HEK293 (cell line): ENCODE measurements at regions not wholly inside any gene's neighbourhood (a gene's known extent, or its start where the extent isn't known, plus 50 kb on each side); places are given as distances from the start of the nearest gene placed in this dataset.

Experiments
- CTCF ChIA-PET: fragments of 350-600 bp; formaldehyde crosslinking; extraction: SDS; loops from one replicate; lab custom pipeline; 2021; ENCODE audit warnings: antibody characterized with exemption; lab: Yijun Ruan, JAX
- POLR2A ChIA-PET: fragments of 300-600 bp; formaldehyde crosslinking; extraction: SDS; loops from one replicate; lab custom pipeline; 2020; ENCODE audit warnings: antibody characterized with exemption, inconsistent platforms; lab: Yijun Ruan, JAX
- H3K27ac ChIP-seq: fragments of 200-500 bp; sonication (Bioruptor generic); 2 replicates; pipeline ENCODE4 v1.5.1; 2014; ENCODE audit warnings: low read depth, low read length, control low read depth, inconsistent platforms; ENCODE audit errors: extremely low read depth
- H3K36me3 ChIP-seq, 2 experiments: fragments of 200-500 bp in 1 of 2; sonication (Bioruptor generic) in 1 of 2; 1 replicate in 1 of 2; 2 replicates in 1 of 2; pipeline ENCODE4 v1.5.1; 2014 to 2017; ENCODE audit warnings: inconsistent platforms in 2 of 2, low read length in 2 of 2; ENCODE audit not compliant: control insufficient read depth in 2 of 2, insufficient read depth in 1 of 2
- H3K4me1 ChIP-seq: fragments of 200-500 bp; sonication (Bioruptor generic); 2 replicates; pipeline ENCODE4 v1.5.1; 2014; ENCODE audit warnings: mild to moderate bottlenecking, low read length, inconsistent platforms; ENCODE audit not compliant: control insufficient read depth, insufficient read depth
- H3K4me3 ChIP-seq: 2 replicates; pipeline ENCODE4 v1.5.1; 2011; ENCODE audit warnings: low read depth, mild to moderate bottlenecking, control low read depth, low read length, moderate library complexity
- H3K9me3 ChIP-seq: fragments of 200-500 bp; sonication (Bioruptor generic); 2 replicates; pipeline ENCODE4 v1.5.1; 2014; ENCODE audit warnings: low read depth, low read length, inconsistent platforms; ENCODE audit not compliant: control insufficient read depth, insufficient read depth
- BCL11B ChIP-seq: fragments of 450-650 bp; formaldehyde crosslinking; IDR thresholded peaks from 2 replicates; pipeline ENCODE4 v1.5.1; 2016; ENCODE audit warnings: low read depth, missing biosample characterization, missing genetic modification characterization
- HOXC10 ChIP-seq: sonication (generic); formaldehyde crosslinking; IDR thresholded peaks from 2 replicates; pipeline ENCODE4 v1.8.1; 2023; ENCODE audit warnings: mild to moderate bottlenecking, missing genetic modification reagents
- KLF17 ChIP-seq: fragments of 450-650 bp; formaldehyde crosslinking; IDR thresholded peaks from 2 replicates; pipeline ENCODE4 v1.5.1; 2016; ENCODE audit warnings: missing biosample characterization, missing genetic modification characterization
- OSR2 ChIP-seq: fragments of 450-650 bp; formaldehyde crosslinking; IDR thresholded peaks from 2 replicates; pipeline ENCODE4 v1.5.1; 2016; ENCODE audit warnings: missing biosample characterization, missing genetic modification characterization
- PRDM6 ChIP-seq: fragments of 450-650 bp; formaldehyde crosslinking; IDR thresholded peaks from 2 replicates; pipeline ENCODE4 v1.5.1; 2017; ENCODE audit warnings: missing biosample characterization, missing genetic modification characterization
- TCF7L2 ChIP-seq: IDR thresholded peaks from 2 replicates; pipeline ENCODE4 v1.6.1; 2011; ENCODE audit warnings: low read depth, mild to moderate bottlenecking, inconsistent platforms, low read length, moderate library complexity, borderline replicate concordance
- TRIM28 ChIP-seq: IDR thresholded peaks from 2 replicates; pipeline ENCODE4 v1.6.1; 2011; ENCODE audit warnings: low read length, control low read depth, borderline replicate concordance
- ZBTB49 ChIP-seq: fragments of 450-650 bp; formaldehyde crosslinking; IDR thresholded peaks from 2 replicates; pipeline ENCODE4 v1.5.1; 2016; ENCODE audit warnings: missing biosample characterization, missing genetic modification characterization, low read depth
- ZEB2 ChIP-seq: fragments of 450-650 bp; formaldehyde crosslinking; IDR thresholded peaks from 2 replicates; pipeline ENCODE4 v1.5.1; 2016; ENCODE audit warnings: missing biosample characterization, missing genetic modification characterization
- ZNF132 ChIP-seq: fragments of 450-650 bp; formaldehyde crosslinking; IDR thresholded peaks from 2 replicates; pipeline ENCODE4 v1.5.1; 2017; ENCODE audit warnings: missing biosample characterization, missing genetic modification characterization, borderline replicate concordance
- ZNF274 ChIP-seq, 2 experiments: fragments of 200-500 bp in 1 of 2; fragments of 450-650 bp in 1 of 2; sonication (Bioruptor generic) in 1 of 2; formaldehyde crosslinking in 1 of 2; IDR thresholded peaks; 2 replicates each; pipeline versions ENCODE4 v1.5.1 to v1.6.1; 2014 to 2016; ENCODE audit warnings: borderline replicate concordance in 1 of 2, inconsistent platforms in 1 of 2, low read length in 1 of 2, missing biosample characterization in 1 of 2, missing genetic modification characterization in 1 of 2
- ZNF354C ChIP-seq: fragments of 450-650 bp; formaldehyde crosslinking; IDR thresholded peaks from 2 replicates; pipeline ENCODE4 v1.5.1; 2016; ENCODE audit warnings: missing biosample characterization, missing genetic modification characterization, low read depth, borderline replicate concordance
- ZNF426 ChIP-seq: fragments of 450-650 bp; formaldehyde crosslinking; IDR thresholded peaks from 2 replicates; pipeline ENCODE4 v1.5.1; 2017; ENCODE audit warnings: missing biosample characterization, missing genetic modification characterization, mild to moderate bottlenecking, inconsistent platforms, moderate library complexity
- ZNF518A ChIP-seq: fragments of 450-650 bp; formaldehyde crosslinking; conservative IDR thresholded peaks from 2 replicates; pipeline ENCODE4 v1.5.1; 2016; ENCODE audit warnings: low read depth, missing biosample characterization, missing genetic modification characterization
- ZNF544 ChIP-seq: fragments of 450-650 bp; formaldehyde crosslinking; IDR thresholded peaks from 2 replicates; pipeline ENCODE4 v1.5.0; 2017; ENCODE audit warnings: missing biosample characterization, missing genetic modification characterization
- ZNF623 ChIP-seq: fragments of 450-650 bp; formaldehyde crosslinking; IDR thresholded peaks from 2 replicates; pipeline ENCODE4 v1.5.1; 2016; ENCODE audit warnings: missing biosample characterization, missing genetic modification characterization
- ZNF677 ChIP-seq: fragments of 450-650 bp; IDR thresholded peaks from 2 replicates; pipeline ENCODE4 v1.5.0; 2018; ENCODE audit warnings: missing biosample characterization, mild to moderate bottlenecking, missing genetic modification characterization, moderate library complexity
- ZNF791 ChIP-seq: fragments of 450-650 bp; formaldehyde crosslinking; IDR thresholded peaks from 2 replicates; pipeline ENCODE4 v1.5.1; 2016; ENCODE audit warnings: missing biosample characterization, missing genetic modification characterization
- ZSCAN30 ChIP-seq: fragments of 450-650 bp; IDR thresholded peaks from 2 replicates; pipeline ENCODE4 v1.5.1; 2018; ENCODE audit warnings: missing biosample characterization, mild to moderate bottlenecking, missing genetic modification characterization, moderate library complexity
- TF ChIP-seq, protein P1 (sequence below): fragments of 450-650 bp; formaldehyde crosslinking; IDR thresholded peaks from 2 replicates; pipeline ENCODE4 v1.5.1; 2016; ENCODE audit warnings: missing biosample characterization, missing genetic modification characterization

GRCh38 chr11:109554951-109555350 lies 133.0 kb downstream of the C11orf87 start:
- Histone ChIP-seq H3K27ac (no peak overlapping the region), H3K9me3 (no peaks in the 10 kb centered on the region), H3K36me3 (no peaks in the 10 kb centered on the region), H3K4me3 (no peak overlapping the region), H3K4me1 (no peaks in the 10 kb centered on the region)
- TF ChIP-seq ZNF677 (no peak), ZNF623 (tag by site-specific recombination) (no peak), TRIM28 (no peak), ZNF274 (IDR thresholded peaks at IDR 0.05; ENCODE audit: low read length) (no peak), ZNF274 (tag by site-specific recombination; IDR thresholded peaks at IDR 0.05; ENCODE audit: borderline replicate concordance) (no peak), ZNF132 (no peak), BCL11B (tag by site-specific recombination) (no peak), ZNF791 (tag by site-specific recombination) (no peak)
- ChIA-PET CTCF (no interaction called here), POLR2A (no interaction called here)

- Histone ChIP-seq H3K4me1 (no peaks in the 10 kb centered on the region), H3K9me3 (no peaks in the 10 kb centered on the region), H3K4me3 (no peak overlapping the region), H3K36me3 (no peaks in the 10 kb centered on the region), H3K27ac (no peak overlapping the region)
- ChIA-PET POLR2A (no interaction called here), CTCF (no interaction called here)
- TF ChIP-seq HOXC10 = no peak
- TF ChIP-seq ZNF518A (tag by site-specific recombination) = no peak
- TF ChIP-seq TCF7L2 = no peak
- TF ChIP-seq ZNF544 (tag by site-specific recombination) = no peak
- TF ChIP-seq, protein P1, sequence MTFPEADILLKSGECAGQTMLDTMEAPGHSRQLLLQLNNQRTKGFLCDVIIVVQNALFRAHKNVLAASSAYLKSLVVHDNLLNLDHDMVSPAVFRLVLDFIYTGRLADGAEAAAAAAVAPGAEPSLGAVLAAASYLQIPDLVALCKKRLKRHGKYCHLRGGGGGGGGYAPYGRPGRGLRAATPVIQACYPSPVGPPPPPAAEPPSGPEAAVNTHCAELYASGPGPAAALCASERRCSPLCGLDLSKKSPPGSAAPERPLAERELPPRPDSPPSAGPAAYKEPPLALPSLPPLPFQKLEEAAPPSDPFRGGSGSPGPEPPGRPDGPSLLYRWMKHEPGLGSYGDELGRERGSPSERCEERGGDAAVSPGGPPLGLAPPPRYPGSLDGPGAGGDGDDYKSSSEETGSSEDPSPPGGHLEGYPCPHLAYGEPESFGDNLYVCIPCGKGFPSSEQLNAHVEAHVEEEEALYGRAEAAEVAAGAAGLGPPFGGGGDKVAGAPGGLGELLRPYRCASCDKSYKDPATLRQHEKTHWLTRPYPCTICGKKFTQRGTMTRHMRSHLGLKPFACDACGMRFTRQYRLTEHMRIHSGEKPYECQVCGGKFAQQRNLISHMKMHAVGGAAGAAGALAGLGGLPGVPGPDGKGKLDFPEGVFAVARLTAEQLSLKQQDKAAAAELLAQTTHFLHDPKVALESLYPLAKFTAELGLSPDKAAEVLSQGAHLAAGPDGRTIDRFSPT = no peak
- no peak for TF ChIP-seq ZEB2
- TF ChIP-seq OSR2 (tag by site-specific recombination) = no peak
- TF ChIP-seq ZNF354C (tag by site-specific recombination) = no peak
- TF ChIP-seq KLF17 = no peak
- TF ChIP-seq ZSCAN30 (tag by site-specific recombination) = no peak
- no peak for TF ChIP-seq ZNF623 (tag by site-specific recombination)
- TF ChIP-seq ZNF426 (tag by site-specific recombination) = no peak
- no peak for TF ChIP-seq PRDM6 (tag by site-specific recombination)
- TF ChIP-seq ZBTB49 (tag by site-specific recombination) = no peak
Observed at GRCh38 chr11:109564241-109564640, 142.3 kb downstream of the C11orf87 start.
